ENCODE measurements at regions not wholly inside any gene's neighbourhood (a gene's known extent, or its start where the extent isn't known, plus 50 kb on each side); places are given as distances from the start of the nearest gene placed in this dataset.

DNA sequence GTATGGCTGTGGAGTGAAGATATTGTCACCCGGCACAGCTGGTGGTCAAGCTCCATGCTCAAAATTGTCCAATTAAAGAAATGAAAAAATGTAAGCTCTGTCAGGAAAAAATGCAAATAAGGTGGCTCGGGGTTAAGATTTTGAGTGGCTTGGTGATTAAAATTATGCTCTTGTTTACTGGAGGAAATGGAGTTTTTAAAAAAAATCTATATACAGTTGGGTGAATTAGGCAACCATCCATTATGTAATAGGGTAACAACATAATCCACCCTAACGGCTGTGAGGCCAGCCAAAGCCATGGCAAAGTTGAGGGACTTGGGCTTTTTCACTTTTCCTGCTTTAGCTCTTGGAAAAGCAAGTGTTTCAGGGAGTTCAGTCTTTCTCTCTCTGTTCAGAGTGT, 260.8 kb upstream of the HABP2 start:
- H3K27ac ChIP-seq (ENCODE audit: low read depth, low read length): no peak overlapping the region
- no peaks in the 10 kb centered on the region for H3K9me3 ChIP-seq (ENCODE audit: control insufficient read depth, insufficient read depth, low read length)
- no peaks in the 10 kb centered on the region for H3K27me3 ChIP-seq (ENCODE audit: control insufficient read depth, insufficient read depth, low read length)
- no peaks in the 10 kb centered on the region for H3K4me1 ChIP-seq (ENCODE audit: control insufficient read depth, insufficient read depth, low read length)
- no peak overlapping the region for H3K9ac ChIP-seq (ENCODE audit: low read depth, low read length)
- no peaks in the 10 kb centered on the region for H3K36me3 ChIP-seq (ENCODE audit: control insufficient read depth, insufficient read depth, low read length)
- no peak overlapping the region for H3K4me3 ChIP-seq (ENCODE audit: low read depth, low read length)

GRCh38 chr10:113292743-113293142, 260.1 kb upstream of the HABP2 start:
- no peaks in the 10 kb centered on the region for H3K27me3 ChIP-seq (ENCODE audit: control insufficient read depth, insufficient read depth, low read length)
- H3K9me3 ChIP-seq (ENCODE audit: control insufficient read depth, insufficient read depth, low read length): no peaks in the 10 kb centered on the region
- H3K4me1 ChIP-seq (ENCODE audit: control insufficient read depth, insufficient read depth, low read length): no peaks in the 10 kb centered on the region
- no peaks in the 10 kb centered on the region for H3K36me3 ChIP-seq (ENCODE audit: control insufficient read depth, insufficient read depth, low read length)
- no peak overlapping the region for H3K4me3 ChIP-seq (ENCODE audit: low read depth, low read length)
- H3K9ac ChIP-seq (ENCODE audit: low read depth, low read length): no peak overlapping the region
- no peak overlapping the region for H3K27ac ChIP-seq (ENCODE audit: low read depth, low read length)

DNA sequence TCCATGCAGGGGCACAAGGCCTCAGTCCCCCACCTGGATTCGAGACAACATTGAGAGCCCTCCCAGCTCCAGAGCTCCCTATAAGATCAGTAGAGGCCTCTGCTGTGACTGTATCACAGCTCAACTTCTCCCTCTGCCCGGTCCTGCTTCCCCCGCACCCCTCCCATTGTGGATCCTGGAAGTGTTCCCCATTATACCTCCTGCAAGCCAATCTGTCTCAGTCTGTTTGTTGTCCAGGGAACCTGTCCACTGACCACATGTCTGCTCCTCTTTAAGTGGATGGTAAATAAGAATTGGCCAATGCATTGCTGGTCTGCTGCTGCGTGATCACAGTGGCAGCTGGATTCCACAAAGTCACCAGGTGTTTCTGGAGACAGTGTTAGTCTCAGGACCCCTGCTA, 259.7 kb upstream of the HABP2 start:
- Histone ChIP-seq H3K4me3 (ENCODE audit: low read depth, low read length) (no peak overlapping the region), H3K4me1 (ENCODE audit: control insufficient read depth, insufficient read depth, low read length) (no peaks in the 10 kb centered on the region)

DNA sequence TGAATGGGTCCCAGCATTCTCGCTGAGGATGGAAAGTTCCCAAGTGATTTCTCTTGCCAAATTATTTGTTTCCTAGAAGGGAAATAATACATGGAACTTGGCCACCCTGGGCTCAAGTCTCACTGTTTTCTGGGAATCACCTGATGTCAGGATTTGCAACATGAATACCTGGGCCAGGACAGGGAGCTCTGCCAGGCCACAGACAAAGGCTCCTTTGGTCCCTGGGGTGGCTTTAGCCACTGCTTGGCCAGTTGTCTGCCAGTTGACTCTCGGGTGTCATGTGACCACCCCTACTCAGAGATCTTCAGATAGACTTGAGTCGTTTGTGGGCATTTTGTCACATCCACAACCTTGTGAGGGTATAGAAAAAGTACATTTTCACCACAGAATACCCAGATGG, 258.0 kb upstream of the HABP2 start:
- no peak overlapping the region for H3K27ac ChIP-seq (ENCODE audit: low read depth, low read length)
- H3K36me3 ChIP-seq (ENCODE audit: control insufficient read depth, insufficient read depth, low read length): no peaks in the 10 kb centered on the region
- H3K27me3 ChIP-seq (ENCODE audit: control insufficient read depth, insufficient read depth, low read length): no peaks in the 10 kb centered on the region
- H3K4me1 ChIP-seq (ENCODE audit: control insufficient read depth, insufficient read depth, low read length): no peaks in the 10 kb centered on the region
- no peak overlapping the region for H3K9ac ChIP-seq (ENCODE audit: low read depth, low read length)
- no peak overlapping the region for H3K4me3 ChIP-seq (ENCODE audit: low read depth, low read length)
- H3K9me3 ChIP-seq (ENCODE audit: control insufficient read depth, insufficient read depth, low read length): no peaks in the 10 kb centered on the region

More for the DNA sequence above, 259.7 kb upstream of the HABP2 start:
- no peak overlapping the region for H3K9ac ChIP-seq (ENCODE audit: low read depth, low read length)
- H3K9me3 ChIP-seq (ENCODE audit: control insufficient read depth, insufficient read depth, low read length): no peaks in the 10 kb centered on the region
- no peaks in the 10 kb centered on the region for H3K36me3 ChIP-seq (ENCODE audit: control insufficient read depth, insufficient read depth, low read length)
- no peak overlapping the region for H3K27ac ChIP-seq (ENCODE audit: low read depth, low read length)
- H3K27me3 ChIP-seq (ENCODE audit: control insufficient read depth, insufficient read depth, low read length): no peaks in the 10 kb centered on the region

DNA sequence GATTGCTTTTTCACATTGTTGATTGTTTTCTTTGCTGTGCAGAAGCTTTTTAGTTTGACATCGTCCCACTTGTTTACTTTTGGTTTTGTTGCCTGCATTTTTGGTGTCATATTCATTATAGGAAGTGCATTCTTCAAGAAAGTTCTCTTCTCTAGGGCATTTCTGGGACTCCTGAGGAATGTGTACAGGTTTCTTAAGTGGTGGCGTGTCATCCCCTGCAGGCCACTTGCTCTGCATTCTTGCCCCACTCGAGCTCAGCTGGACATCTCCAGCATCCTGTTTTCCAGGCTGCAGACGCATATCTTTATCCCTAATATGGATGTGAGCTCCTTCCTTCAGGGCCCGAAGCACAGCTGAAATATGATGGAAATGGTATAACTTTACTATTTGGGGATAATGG, 255.6 kb upstream of the HABP2 start:
- no peaks in the 10 kb centered on the region for H3K36me3 ChIP-seq (ENCODE audit: control insufficient read depth, insufficient read depth, low read length)
- no peak overlapping the region for H3K9ac ChIP-seq (ENCODE audit: low read depth, low read length)
- no peaks in the 10 kb centered on the region for H3K27me3 ChIP-seq (ENCODE audit: control insufficient read depth, insufficient read depth, low read length)
- H3K9me3 ChIP-seq (ENCODE audit: control insufficient read depth, insufficient read depth, low read length): no peaks in the 10 kb centered on the region
- no peak overlapping the region for H3K4me3 ChIP-seq (ENCODE audit: low read depth, low read length)
- no peak overlapping the region for H3K27ac ChIP-seq (ENCODE audit: low read depth, low read length)
- H3K4me1 ChIP-seq (ENCODE audit: control insufficient read depth, insufficient read depth, low read length): no peaks in the 10 kb centered on the region

DNA sequence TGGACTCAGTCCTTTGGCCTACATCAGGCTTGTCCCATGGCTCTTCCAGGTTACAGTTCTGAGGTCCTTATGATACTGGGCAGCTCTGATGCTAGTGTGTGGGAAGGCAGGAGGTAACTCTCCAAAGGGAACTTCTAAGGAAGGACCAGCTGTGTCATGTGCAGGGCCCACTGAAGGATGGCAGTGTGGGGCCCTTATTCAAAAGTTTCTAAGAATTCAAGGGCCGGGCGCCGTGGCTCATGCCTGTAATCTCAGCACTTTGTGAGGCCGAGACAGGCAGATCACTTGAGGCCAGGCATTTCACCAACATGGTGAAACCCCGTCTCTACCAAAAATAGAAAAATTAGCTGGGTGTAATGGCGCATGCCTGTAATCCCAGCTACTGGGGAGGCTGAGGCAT, 254.2 kb upstream of the HABP2 start:
- Histone ChIP-seq H3K9ac (ENCODE audit: low read depth, low read length) (no peak overlapping the region), H3K27me3 (ENCODE audit: control insufficient read depth, insufficient read depth, low read length) (no peaks in the 10 kb centered on the region), H3K4me3 (ENCODE audit: low read depth, low read length) (no peak overlapping the region), H3K36me3 (ENCODE audit: control insufficient read depth, insufficient read depth, low read length) (no peaks in the 10 kb centered on the region), H3K27ac (ENCODE audit: low read depth, low read length) (no peak overlapping the region), H3K4me1 (ENCODE audit: control insufficient read depth, insufficient read depth, low read length) (no peaks in the 10 kb centered on the region), H3K9me3 (ENCODE audit: control insufficient read depth, insufficient read depth, low read length) (no peaks in the 10 kb centered on the region)

- no peak overlapping the region for H3K27ac ChIP-seq (ENCODE audit: low read depth, low read length)
- H3K27me3 ChIP-seq (ENCODE audit: control insufficient read depth, insufficient read depth, low read length): no peaks in the 10 kb centered on the region
- H3K4me3 ChIP-seq (ENCODE audit: low read depth, low read length): no peak overlapping the region
- no peak overlapping the region for H3K9ac ChIP-seq (ENCODE audit: low read depth, low read length)
- H3K36me3 ChIP-seq (ENCODE audit: control insufficient read depth, insufficient read depth, low read length): no peaks in the 10 kb centered on the region
- H3K4me1 ChIP-seq (ENCODE audit: control insufficient read depth, insufficient read depth, low read length): no peaks in the 10 kb centered on the region
- H3K9me3 ChIP-seq (ENCODE audit: control insufficient read depth, insufficient read depth, low read length): no peaks in the 10 kb centered on the region
These were observed 252.7 kb upstream of the HABP2 start for GRCh38 chr10:113300201-113300600.

- H3K36me3 ChIP-seq (ENCODE audit: control insufficient read depth, insufficient read depth, low read length): no peaks in the 10 kb centered on the region
- no peak overlapping the region for H3K9ac ChIP-seq (ENCODE audit: low read depth, low read length)
- H3K27me3 ChIP-seq (ENCODE audit: control insufficient read depth, insufficient read depth, low read length): no peaks in the 10 kb centered on the region
- no peak overlapping the region for H3K27ac ChIP-seq (ENCODE audit: low read depth, low read length)
- H3K9me3 ChIP-seq (ENCODE audit: control insufficient read depth, insufficient read depth, low read length): no peaks in the 10 kb centered on the region
- H3K4me1 ChIP-seq (ENCODE audit: control insufficient read depth, insufficient read depth, low read length): no peaks in the 10 kb centered on the region
- no peak overlapping the region for H3K4me3 ChIP-seq (ENCODE audit: low read depth, low read length)
These were observed 252.2 kb upstream of the HABP2 start for GRCh38 chr10:113300617-113301016.

DNA sequence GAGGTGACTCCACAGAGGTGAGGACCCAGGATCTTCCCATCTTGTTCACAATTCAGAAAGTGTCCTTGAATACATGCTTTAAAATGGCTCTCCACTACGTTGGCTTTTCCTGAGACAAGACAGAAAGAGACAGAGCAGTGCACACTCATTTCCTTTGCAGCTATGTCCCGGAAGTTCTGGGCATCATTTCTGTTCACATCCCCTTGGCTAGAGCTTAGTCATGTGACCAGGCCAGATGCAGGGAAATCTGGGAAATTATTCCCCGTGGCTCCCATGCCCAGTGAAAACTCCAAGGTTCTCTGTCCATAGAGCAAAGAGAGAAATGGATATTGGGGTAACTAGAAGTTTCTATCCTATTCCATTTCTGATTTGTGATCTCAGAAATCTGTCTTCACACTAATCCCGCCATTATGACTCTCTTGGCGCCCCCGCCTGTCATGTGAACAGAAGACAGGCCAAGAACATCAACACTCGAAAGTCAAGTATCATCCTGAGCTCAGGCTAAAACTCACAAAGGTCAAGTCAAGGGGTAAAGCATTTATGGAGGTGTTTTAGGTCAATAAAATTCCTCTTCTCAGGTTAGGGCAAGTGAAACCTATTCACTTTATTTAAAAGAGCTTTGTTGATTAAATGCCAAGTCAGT, 251.4 kb upstream of the HABP2 start:
- Histone ChIP-seq H3K27ac (ENCODE audit: low read depth, low read length) (no peak overlapping the region), H3K9ac (ENCODE audit: low read depth, low read length) (no peak overlapping the region), H3K4me1 (ENCODE audit: control insufficient read depth, insufficient read depth, low read length) (no peaks in the 10 kb centered on the region), H3K36me3 (ENCODE audit: control insufficient read depth, insufficient read depth, low read length) (no peaks in the 10 kb centered on the region), H3K9me3 (ENCODE audit: control insufficient read depth, insufficient read depth, low read length) (no peaks in the 10 kb centered on the region), H3K27me3 (ENCODE audit: control insufficient read depth, insufficient read depth, low read length) (no peaks in the 10 kb centered on the region), H3K4me3 (ENCODE audit: low read depth, low read length) (no peak overlapping the region)

DNA sequence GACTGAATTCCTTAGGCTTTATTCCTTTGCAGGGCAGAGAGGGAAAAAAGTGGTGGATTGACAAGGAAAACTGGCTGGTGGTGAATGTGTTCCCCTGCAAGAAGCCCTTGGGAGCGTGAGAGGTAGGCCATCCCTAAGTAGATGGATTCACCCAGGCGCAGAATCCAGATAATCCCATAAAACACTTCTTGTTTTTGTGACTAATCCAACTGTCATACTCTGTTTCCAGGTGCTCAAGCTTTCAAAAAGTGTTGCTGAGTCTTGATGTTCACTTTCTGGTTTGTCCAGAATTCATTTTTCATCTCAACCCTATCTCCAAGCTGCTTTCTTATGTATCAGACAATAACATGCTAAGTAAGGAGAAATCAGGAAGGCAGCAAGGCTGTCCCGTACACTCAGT, 250.8 kb upstream of the HABP2 start:
- Histone ChIP-seq H3K36me3 (ENCODE audit: control insufficient read depth, insufficient read depth, low read length) (no peaks in the 10 kb centered on the region), H3K9ac (ENCODE audit: low read depth, low read length) (no peak overlapping the region), H3K27me3 (ENCODE audit: control insufficient read depth, insufficient read depth, low read length) (no peaks in the 10 kb centered on the region), H3K4me1 (ENCODE audit: control insufficient read depth, insufficient read depth, low read length) (no peaks in the 10 kb centered on the region), H3K27ac (ENCODE audit: low read depth, low read length) (no peak overlapping the region), H3K4me3 (ENCODE audit: low read depth, low read length) (no peak overlapping the region), H3K9me3 (ENCODE audit: control insufficient read depth, insufficient read depth, low read length) (no peaks in the 10 kb centered on the region)

- H3K4me3 ChIP-seq (ENCODE audit: low read depth, low read length): no peak overlapping the region
- no peaks in the 10 kb centered on the region for H3K4me1 ChIP-seq (ENCODE audit: control insufficient read depth, insufficient read depth, low read length)
- no peaks in the 10 kb centered on the region for H3K9me3 ChIP-seq (ENCODE audit: control insufficient read depth, insufficient read depth, low read length)
- no peak overlapping the region for H3K27ac ChIP-seq (ENCODE audit: low read depth, low read length)
- H3K27me3 ChIP-seq (ENCODE audit: control insufficient read depth, insufficient read depth, low read length): no peaks in the 10 kb centered on the region
- H3K9ac ChIP-seq (ENCODE audit: low read depth, low read length): no peak overlapping the region
- no peaks in the 10 kb centered on the region for H3K36me3 ChIP-seq (ENCODE audit: control insufficient read depth, insufficient read depth, low read length)
These were observed 249.2 kb upstream of the HABP2 start for GRCh38 chr10:113303544-113304146.
